ENCODE measurements at regions not wholly inside any gene's neighbourhood (a gene's known extent, or its start where the extent isn't known, plus 50 kb on each side); places are given as distances from the start of the nearest gene placed in this dataset.

- Histone ChIP-seq H3K36me3 (ENCODE audit: control insufficient read depth in 2 of 4, insufficient read depth in 4 of 4, low read length in 3 of 4) (no peaks in the 10 kb centered on the region), H3K9me3 (ENCODE audit: insufficient read depth in 2 of 2, low read depth in 1 of 2, low read length in 1 of 2) (no peaks in the 10 kb centered on the region), H3K27me3 (replicated peaks in 1 of 4; ENCODE audit: control insufficient read depth in 3 of 4, extremely low read depth in 1 of 4, insufficient read depth in 3 of 4, low read length in 3 of 4) (no peaks in the 10 kb centered on the region), H4K5ac (ENCODE audit: insufficient read length, low read depth, low read length) (no peak overlapping the region), H3K27ac (ENCODE audit: low read depth, low read length) (no peak overlapping the region), H2BK20ac (ENCODE audit: low read length) (no peak overlapping the region), H3K14ac (ENCODE audit: insufficient read length) (no peak overlapping the region), H3K4me2 (ENCODE audit: insufficient read depth in 1 of 2, low read depth in 2 of 2, low read length in 2 of 2) (no peak overlapping the region), H4K91ac (replicated peaks; ENCODE audit: insufficient read length, low read length) (no peak overlapping the region), H3K23me2 (ENCODE audit: low read depth, low read length) (no peaks in the 10 kb centered on the region), H2BK120ac (replicated peaks; ENCODE audit: low read depth, low read length) (no peak overlapping the region), H4K8ac (ENCODE audit: extremely low read depth, insufficient read depth, low read length) (no peak overlapping the region), H3K56ac (replicated peaks; ENCODE audit: insufficient read length, low read depth, low read length) (no peak overlapping the region), H3K18ac (ENCODE audit: extremely low read depth, low read length) (no peak overlapping the region), H2AFZ (ENCODE audit: low read length) (no peak overlapping the region), H3K79me1 (ENCODE audit: low read depth, low read length) (no peaks in the 10 kb centered on the region), H3K4me3 (ENCODE audit: extremely low read depth in 1 of 4, insufficient read depth in 2 of 4, low read depth in 3 of 4, low read length in 4 of 4) (no peak overlapping the region), H2AK5ac (ENCODE audit: low read depth, low read length) (no peak overlapping the region), H3K79me2 (ENCODE audit: control insufficient read depth in 1 of 2, insufficient read depth in 2 of 2, low read length in 2 of 2) (no peaks in the 10 kb centered on the region), H3K4ac (replicated peaks; ENCODE audit: insufficient read length, low read depth, low read length) (no peak overlapping the region), H3K23ac (ENCODE audit: insufficient read length) (no peak overlapping the region), H2BK12ac (ENCODE audit: low read depth, low read length) (no peak overlapping the region), H2BK15ac (ENCODE audit: low read length) (no peak overlapping the region), H3K4me1 (replicated peaks in 1 of 4; ENCODE audit: control insufficient read depth in 3 of 4, insufficient read depth in 4 of 4, low read length in 3 of 4) (no peaks in the 10 kb centered on the region), H3K9ac (replicated peaks in 1 of 4; ENCODE audit: extremely low read depth in 1 of 4, low read depth in 3 of 4, low read length in 3 of 4) (no peak overlapping the region), H2BK5ac (ENCODE audit: low read depth, low read length) (no peak overlapping the region), H4K20me1 (replicated peaks in 1 of 2; ENCODE audit: control insufficient read depth in 1 of 2, insufficient read depth in 2 of 2, low read length in 2 of 2) (no peaks in the 10 kb centered on the region)
- FAIRE-seq (no peak), DNase-seq (ENCODE audit: low read depth in 1 of 2, low spot score in 2 of 2) (no peak)
- WGBS, 2 experiments (ENCODE audit: extremely low coverage in 1 of 2, insufficient coverage in 1 of 2, insufficient read length in 1 of 2, insufficient replicate concordance in 2 of 2, low coverage in 1 of 2, low lambda C conversion rate in 2 of 2, missing lambda C conversion rate in 1 of 2): 87% methylated on average over 3 of the region's 3 CpGs; no CpG with 5 or more reads in 1 of the 2 experiments
- POLR2A ChIA-PET (ENCODE audit: partially characterized antibody): no interaction called here
- CTCF ChIA-PET (ENCODE audit: partially characterized antibody): interaction anchor here (1.2 kb wide), 1 partner anchor 64 kb away, joined by 3 read pairs; no protein-coding TSS in a partner anchor
- TF ChIP-seq RNF2 (IDR thresholded peaks at IDR 0.05; ENCODE audit: borderline replicate concordance, low read depth, low read length, missing control alignments, poor library complexity, severe bottlenecking) (no peak), TAF7 (optimal IDR thresholded peaks at IDR 0.05; ENCODE audit: borderline replicate concordance, low read depth, low read length) (no peak), CHD1 (IDR thresholded peaks at IDR 0.05; ENCODE audit: low read depth, low read length) (no peak), USF2 (IDR thresholded peaks at IDR 0.05; ENCODE audit: low read length) (no peak)
These were observed 533.4 kb downstream of the KCNJ2 start for GRCh38 chr17:70702683-70703255.
